ENCODE measurements at regions not wholly inside any gene's neighbourhood (a gene's known extent, or its start where the extent isn't known, plus 50 kb on each side); places are given as distances from the start of the nearest gene placed in this dataset.

DNA sequence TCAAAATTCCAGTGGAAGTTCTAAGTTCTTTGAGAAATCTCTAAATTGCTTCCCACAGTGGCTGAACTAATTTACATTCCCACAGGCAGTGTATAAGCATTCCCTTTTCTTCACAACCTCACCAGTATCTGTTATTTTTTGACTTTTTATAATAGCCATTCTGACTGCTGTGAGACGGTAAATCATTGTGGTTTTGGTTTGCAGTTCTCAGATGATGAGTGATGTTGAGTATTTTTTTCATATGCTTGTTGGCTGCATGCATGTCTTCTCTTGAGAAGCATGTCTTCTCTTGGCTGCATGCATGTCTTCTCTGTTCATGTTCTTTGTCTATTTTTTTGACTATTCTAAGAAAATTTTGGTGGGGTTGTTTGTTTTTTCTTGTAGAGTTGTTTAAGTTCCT is 499.6 kb upstream of the CCDC54 start:
- Histone ChIP-seq H3K4me1 (ENCODE audit: control insufficient read depth in 2 of 2, insufficient read depth in 2 of 2, low read length in 2 of 2) (peaks cover 0 to 3% of the 10 kb centered on the region in 2 donors), H3K36me3 (ENCODE audit: control insufficient read depth in 2 of 2, insufficient read depth in 2 of 2, low read length in 1 of 2) (no peaks in the 10 kb centered on the region), H3K27ac (ENCODE audit: low read depth in 1 of 2, low read length in 1 of 2) (no peak overlapping the region), H3K9me3 (ENCODE audit: control insufficient read depth in 2 of 2, insufficient read depth in 1 of 2, low read length in 1 of 2) (no peaks in the 10 kb centered on the region), H3K27me3 (ENCODE audit: control insufficient read depth in 2 of 2, insufficient read depth in 1 of 2, low read length in 1 of 2) (no peaks in the 10 kb centered on the region), H3K4me3 (ENCODE audit: low read length in 2 of 2) (no peak overlapping the region)
- WGBS = 30% methylated on average over 1 of the region's 1 CpG
- DNase-seq (ENCODE audit: low read depth in 6 of 9, low spot score in 9 of 9) = peak in 2 of 9 donors; percentile 15 to 25

DNA sequence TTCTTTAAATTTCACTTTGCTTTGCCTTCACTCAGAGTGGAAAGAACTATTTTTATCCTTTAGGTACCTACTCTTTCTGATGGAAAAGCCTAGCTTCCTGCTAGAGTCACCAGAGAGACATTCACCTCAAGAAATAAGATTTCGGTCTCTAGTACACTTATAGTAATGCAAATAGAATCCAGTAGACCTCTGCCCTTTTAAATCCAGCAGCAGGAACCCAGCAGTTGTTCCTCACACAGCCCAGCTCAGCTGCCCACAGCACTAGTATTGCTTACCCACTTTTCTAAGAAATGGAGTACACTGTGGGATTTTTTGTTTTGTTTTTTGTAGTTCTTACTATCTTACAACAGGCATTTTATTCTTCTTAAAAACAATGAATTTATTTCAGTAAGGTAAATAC is 497.0 kb upstream of the CCDC54 start:
- no peak for DNase-seq (ENCODE audit: low read depth in 6 of 9, low spot score in 9 of 9)
- no peak overlapping the region for H3K27ac ChIP-seq (ENCODE audit: low read depth in 1 of 2, low read length in 1 of 2)
- no peaks in the 10 kb centered on the region for H3K36me3 ChIP-seq (ENCODE audit: control insufficient read depth in 2 of 2, insufficient read depth in 2 of 2, low read length in 1 of 2)
- peaks cover 0 to 3% of the 10 kb centered on the region in 2 donors for H3K4me1 ChIP-seq (ENCODE audit: control insufficient read depth in 2 of 2, insufficient read depth in 2 of 2, low read length in 2 of 2)
- 81% methylated on average over 1 of the region's 1 CpG for WGBS
- no peak overlapping the region for H3K4me3 ChIP-seq (ENCODE audit: low read length in 2 of 2)
- H3K27me3 ChIP-seq (ENCODE audit: control insufficient read depth in 2 of 2, insufficient read depth in 1 of 2, low read length in 1 of 2) = no peaks in the 10 kb centered on the region
- no peaks in the 10 kb centered on the region for H3K9me3 ChIP-seq (ENCODE audit: control insufficient read depth in 2 of 2, insufficient read depth in 1 of 2, low read length in 1 of 2)

DNA sequence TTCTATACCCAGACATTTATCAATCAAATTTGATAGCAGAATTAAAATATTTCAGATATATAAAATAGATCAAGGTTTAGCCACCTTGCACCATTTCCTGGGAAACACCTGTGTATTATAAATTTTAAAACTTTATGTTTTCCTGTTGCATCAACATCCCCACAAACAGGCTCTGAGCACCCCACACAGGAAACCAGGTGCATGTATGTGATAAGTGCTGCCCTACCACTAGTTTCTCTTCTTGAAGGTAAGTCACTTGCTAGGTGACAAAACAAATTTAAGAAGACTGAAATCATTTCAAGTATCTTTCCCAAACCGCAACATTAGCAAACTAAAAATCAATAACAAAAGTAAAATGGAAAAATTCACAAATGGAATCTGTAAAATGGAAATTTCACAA is 496.1 kb upstream of the CCDC54 start:
- WGBS = 96% methylated on average over 1 of the region's 1 CpG
- peak overlapping the region in 1 of 2 donors; percentile 40 for H3K27ac ChIP-seq (ENCODE audit: low read depth in 1 of 2, low read length in 1 of 2)
- no peaks in the 10 kb centered on the region for H3K36me3 ChIP-seq (ENCODE audit: control insufficient read depth in 2 of 2, insufficient read depth in 2 of 2, low read length in 1 of 2)
- no peaks in the 10 kb centered on the region for H3K27me3 ChIP-seq (ENCODE audit: control insufficient read depth in 2 of 2, insufficient read depth in 1 of 2, low read length in 1 of 2)
- peaks cover 0 to 3% of the 10 kb centered on the region in 2 donors for H3K4me1 ChIP-seq (ENCODE audit: control insufficient read depth in 2 of 2, insufficient read depth in 2 of 2, low read length in 2 of 2)
- peak in 5 of 9 donors; percentile 8 to 61 (median 27) for DNase-seq (ENCODE audit: low read depth in 6 of 9, low spot score in 9 of 9)
- H3K4me3 ChIP-seq (ENCODE audit: low read length in 2 of 2) = no peak overlapping the region
- no peaks in the 10 kb centered on the region for H3K9me3 ChIP-seq (ENCODE audit: control insufficient read depth in 2 of 2, insufficient read depth in 1 of 2, low read length in 1 of 2)

DNA sequence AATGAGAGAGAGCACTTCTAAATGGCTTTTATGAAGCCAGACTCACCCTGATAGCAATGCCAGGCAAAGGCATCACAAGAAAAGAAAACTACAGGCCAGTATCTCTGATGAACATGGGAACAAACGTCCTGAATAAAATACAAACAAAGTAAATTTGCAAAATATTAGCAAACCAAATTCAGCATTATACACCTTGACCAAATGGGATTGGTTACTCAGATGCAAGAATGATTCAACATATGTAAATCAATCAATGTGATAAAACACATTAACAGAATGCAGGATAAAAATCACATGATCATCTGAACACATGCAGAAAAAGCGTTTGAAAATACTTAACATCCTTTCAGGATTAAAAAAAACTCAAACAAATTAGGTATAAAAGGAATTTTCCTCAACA is 494.9 kb upstream of the CCDC54 start:
- 93% methylated on average over 2 of the region's 2 CpGs for WGBS
- Histone ChIP-seq H3K36me3 (ENCODE audit: control insufficient read depth in 2 of 2, insufficient read depth in 2 of 2, low read length in 1 of 2) (no peaks in the 10 kb centered on the region), H3K27ac (ENCODE audit: low read depth in 1 of 2, low read length in 1 of 2) (no peak overlapping the region), H3K4me1 (ENCODE audit: control insufficient read depth in 2 of 2, insufficient read depth in 2 of 2, low read length in 2 of 2) (peaks cover 0 to 3% of the 10 kb centered on the region in 2 donors), H3K4me3 (ENCODE audit: low read length in 2 of 2) (no peak overlapping the region), H3K27me3 (ENCODE audit: control insufficient read depth in 2 of 2, insufficient read depth in 1 of 2, low read length in 1 of 2) (no peaks in the 10 kb centered on the region), H3K9me3 (ENCODE audit: control insufficient read depth in 2 of 2, insufficient read depth in 1 of 2, low read length in 1 of 2) (no peaks in the 10 kb centered on the region)
- DNase-seq (ENCODE audit: low read depth in 6 of 9, low spot score in 9 of 9) = no peak

DNA sequence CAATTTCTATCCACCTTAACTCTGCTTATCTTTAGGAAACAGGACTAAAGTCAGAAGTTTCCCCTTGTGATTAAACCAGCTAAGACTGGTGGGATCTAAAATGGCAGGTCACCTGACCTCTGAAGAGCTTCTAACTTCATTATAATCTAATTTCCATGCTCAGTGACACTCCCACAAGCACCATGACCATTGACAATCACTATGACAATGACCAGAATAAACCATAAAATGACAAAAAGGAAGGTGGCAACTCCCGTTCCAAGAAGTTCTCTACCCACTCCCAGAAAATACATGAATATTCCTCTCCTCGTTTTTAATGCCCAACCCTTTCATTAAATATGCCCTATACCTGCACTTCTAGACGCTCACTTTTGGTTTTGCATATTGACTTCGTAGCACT is 471.2 kb upstream of the CCDC54 start:
- Histone ChIP-seq H3K36me3 (ENCODE audit: control insufficient read depth in 2 of 2, insufficient read depth in 2 of 2, low read length in 1 of 2) (no peaks in the 10 kb centered on the region), H3K27ac (ENCODE audit: low read depth in 1 of 2, low read length in 1 of 2) (no peak overlapping the region), H3K9me3 (ENCODE audit: control insufficient read depth in 2 of 2, insufficient read depth in 1 of 2, low read length in 1 of 2) (peaks cover 0 to 12% of the 10 kb centered on the region in 2 donors), H3K4me1 (ENCODE audit: control insufficient read depth in 2 of 2, insufficient read depth in 2 of 2, low read length in 2 of 2) (no peaks in the 10 kb centered on the region), H3K27me3 (ENCODE audit: control insufficient read depth in 2 of 2, insufficient read depth in 1 of 2, low read length in 1 of 2) (no peaks in the 10 kb centered on the region), H3K4me3 (ENCODE audit: low read length in 2 of 2) (no peak overlapping the region)
- 70% methylated on average over 4 of the region's 4 CpGs for WGBS
- no peak for DNase-seq (ENCODE audit: low read depth in 6 of 9, low spot score in 9 of 9)

DNA sequence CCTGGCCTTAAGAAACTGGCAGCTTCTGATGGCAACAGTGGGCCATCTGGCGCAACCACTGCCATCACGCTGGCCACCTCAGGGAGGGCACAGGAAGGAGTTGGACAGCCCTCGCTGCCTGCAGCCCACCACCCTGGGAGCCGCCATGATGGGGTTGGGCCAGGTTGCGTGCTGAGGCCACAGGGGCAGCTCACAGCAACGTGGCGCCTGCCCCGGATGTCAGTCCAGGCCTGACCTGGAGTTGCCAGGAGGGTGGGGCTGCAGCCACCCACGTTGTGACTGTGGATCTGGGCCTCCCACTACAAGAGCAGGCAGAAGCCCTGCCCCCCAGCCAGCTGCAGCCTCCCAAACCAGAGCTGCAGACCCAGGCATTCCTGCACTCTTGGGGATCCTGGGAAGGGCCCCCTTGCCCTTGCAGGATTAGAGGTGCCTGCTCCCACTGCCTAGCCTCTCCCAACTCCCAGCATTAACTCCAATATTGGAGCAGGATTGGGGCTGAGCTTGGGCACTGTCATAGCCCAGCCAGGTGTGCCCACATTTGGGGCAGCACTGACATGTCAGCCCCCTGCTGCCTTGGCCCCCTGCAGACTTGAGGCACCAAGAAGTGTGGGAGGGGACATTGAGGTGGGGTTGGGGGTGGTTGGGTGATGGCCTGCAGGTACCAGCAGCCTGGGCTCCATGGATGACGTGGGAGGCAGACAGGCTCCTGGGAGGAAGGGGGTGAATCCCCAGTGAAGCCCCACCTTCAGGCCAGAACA is 468.9 kb upstream of the CCDC54 start:
- Histone ChIP-seq H3K4me1 (ENCODE audit: control insufficient read depth in 2 of 2, insufficient read depth in 2 of 2, low read length in 2 of 2) (no peaks in the 10 kb centered on the region), H3K27me3 (ENCODE audit: control insufficient read depth in 2 of 2, insufficient read depth in 1 of 2, low read length in 1 of 2) (no peaks in the 10 kb centered on the region), H3K27ac (ENCODE audit: low read depth in 1 of 2, low read length in 1 of 2) (no peak overlapping the region), H3K9me3 (ENCODE audit: control insufficient read depth in 2 of 2, insufficient read depth in 1 of 2, low read length in 1 of 2) (peaks cover 0 to 12% of the 10 kb centered on the region in 2 donors), H3K4me3 (ENCODE audit: low read length in 2 of 2) (no peak overlapping the region), H3K36me3 (ENCODE audit: control insufficient read depth in 2 of 2, insufficient read depth in 2 of 2, low read length in 1 of 2) (no peaks in the 10 kb centered on the region)
- 85% methylated on average over 10 of the region's 10 CpGs for WGBS
- DNase-seq (ENCODE audit: low read depth in 6 of 9, low spot score in 9 of 9) = no peak

DNA sequence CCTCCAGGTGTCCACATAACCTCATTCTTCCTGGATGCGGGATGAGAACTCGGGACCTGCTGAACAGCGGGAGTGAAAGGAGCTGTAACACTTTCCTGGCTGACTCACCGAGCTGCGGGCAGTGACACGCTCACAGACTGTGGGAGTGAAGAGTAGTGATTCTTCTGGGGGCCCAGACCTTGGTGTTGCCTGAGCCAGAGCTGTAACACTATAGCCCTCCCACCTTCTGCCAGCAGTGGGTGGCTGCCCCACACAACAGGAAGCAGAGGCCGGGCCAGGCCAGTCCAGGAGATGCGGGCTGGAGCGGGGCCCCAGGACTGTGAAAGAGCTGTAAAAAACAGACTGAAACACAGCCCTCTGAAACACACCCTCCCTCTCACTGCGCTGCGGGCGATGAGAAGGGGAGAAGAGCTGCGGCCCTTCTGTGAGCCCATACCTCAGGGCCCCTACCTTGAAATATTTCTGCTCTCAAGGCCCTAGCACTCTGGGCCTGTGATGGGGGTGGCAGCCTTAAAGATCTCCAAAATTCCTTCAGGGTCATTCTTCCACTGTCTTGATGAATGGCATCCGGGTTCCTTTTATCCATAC is 464.0 kb upstream of the CCDC54 start:
- Histone ChIP-seq H3K27ac (ENCODE audit: low read depth in 1 of 2, low read length in 1 of 2) (no peak overlapping the region), H3K4me1 (ENCODE audit: control insufficient read depth in 2 of 2, insufficient read depth in 2 of 2, low read length in 2 of 2) (no peaks in the 10 kb centered on the region), H3K9me3 (ENCODE audit: control insufficient read depth in 2 of 2, insufficient read depth in 1 of 2, low read length in 1 of 2) (peaks cover 0 to 10% of the 10 kb centered on the region in 2 donors), H3K27me3 (ENCODE audit: control insufficient read depth in 2 of 2, insufficient read depth in 1 of 2, low read length in 1 of 2) (no peaks in the 10 kb centered on the region), H3K36me3 (ENCODE audit: control insufficient read depth in 2 of 2, insufficient read depth in 2 of 2, low read length in 1 of 2) (no peaks in the 10 kb centered on the region), H3K4me3 (ENCODE audit: low read length in 2 of 2) (no peak overlapping the region)
- WGBS = 75% methylated on average over 14 of the region's 14 CpGs
- DNase-seq (ENCODE audit: low read depth in 6 of 9, low spot score in 9 of 9) = no peak

DNA sequence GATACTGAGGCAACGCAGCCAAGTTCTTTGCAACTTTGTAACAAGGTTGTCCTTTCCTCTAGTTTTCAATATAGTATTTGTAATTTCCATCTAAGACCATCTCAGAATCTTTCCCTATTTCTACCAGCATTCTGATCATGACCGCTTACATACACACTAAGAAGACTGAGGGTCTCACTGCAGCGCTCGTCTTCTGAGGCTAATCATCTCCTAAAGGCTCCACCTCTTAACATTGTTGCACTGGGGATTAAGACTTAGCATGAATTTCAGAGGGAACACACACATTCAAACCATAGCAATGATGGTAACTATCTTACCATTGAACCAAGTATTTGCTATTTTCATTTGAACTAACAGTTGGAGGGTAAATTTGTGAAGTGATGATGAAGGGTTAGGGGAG is 463.3 kb upstream of the CCDC54 start:
- no peak for DNase-seq (ENCODE audit: low read depth in 6 of 9, low spot score in 9 of 9)
- no peaks in the 10 kb centered on the region for H3K36me3 ChIP-seq (ENCODE audit: control insufficient read depth in 2 of 2, insufficient read depth in 2 of 2, low read length in 1 of 2)
- H3K27ac ChIP-seq (ENCODE audit: low read depth in 1 of 2, low read length in 1 of 2) = no peak overlapping the region
- no peaks in the 10 kb centered on the region for H3K27me3 ChIP-seq (ENCODE audit: control insufficient read depth in 2 of 2, insufficient read depth in 1 of 2, low read length in 1 of 2)
- no peaks in the 10 kb centered on the region for H3K4me1 ChIP-seq (ENCODE audit: control insufficient read depth in 2 of 2, insufficient read depth in 2 of 2, low read length in 2 of 2)
- peaks cover 0 to 2% of the 10 kb centered on the region in 2 donors for H3K9me3 ChIP-seq (ENCODE audit: control insufficient read depth in 2 of 2, insufficient read depth in 1 of 2, low read length in 1 of 2)
- 98% methylated on average over 4 of the region's 4 CpGs for WGBS
- H3K4me3 ChIP-seq (ENCODE audit: low read length in 2 of 2) = no peak overlapping the region

DNA sequence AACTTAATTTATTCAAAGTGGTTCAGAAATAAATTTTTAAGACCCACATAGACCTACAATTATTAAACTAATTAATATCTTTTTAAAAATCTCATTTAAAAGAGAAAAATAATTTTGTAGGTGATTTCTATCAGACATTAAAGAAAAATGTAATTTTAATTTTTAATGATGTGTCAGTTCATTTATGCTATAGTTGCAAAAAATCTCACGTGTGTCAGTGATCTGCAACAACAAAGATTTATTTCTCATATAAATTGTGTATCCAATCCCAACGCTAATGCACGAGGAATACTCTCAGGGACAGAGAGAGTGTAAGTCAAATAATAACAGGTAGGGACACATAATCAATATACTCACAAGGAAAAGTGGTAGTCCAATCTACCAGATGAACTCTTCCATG is 456.6 kb upstream of the CCDC54 start:
- no peak overlapping the region for H3K27ac ChIP-seq (ENCODE audit: low read depth in 1 of 2, low read length in 1 of 2)
- no peaks in the 10 kb centered on the region for H3K36me3 ChIP-seq (ENCODE audit: control insufficient read depth in 2 of 2, insufficient read depth in 2 of 2, low read length in 1 of 2)
- 95% methylated on average over 3 of the region's 3 CpGs for WGBS
- H3K4me3 ChIP-seq (ENCODE audit: low read length in 2 of 2) = no peak overlapping the region
- H3K4me1 ChIP-seq (ENCODE audit: control insufficient read depth in 2 of 2, insufficient read depth in 2 of 2, low read length in 2 of 2) = no peaks in the 10 kb centered on the region
- no peak for DNase-seq (ENCODE audit: low read depth in 6 of 9, low spot score in 9 of 9)
- H3K27me3 ChIP-seq (ENCODE audit: control insufficient read depth in 2 of 2, insufficient read depth in 1 of 2, low read length in 1 of 2) = no peaks in the 10 kb centered on the region
- no peaks in the 10 kb centered on the region for H3K9me3 ChIP-seq (ENCODE audit: control insufficient read depth in 2 of 2, insufficient read depth in 1 of 2, low read length in 1 of 2)
